BLaER1 (cell line): ENCODE measurements at regions not wholly inside any gene's neighbourhood (a gene's known extent, or its start where the extent isn't known, plus 50 kb on each side); places are given as distances from the start of the nearest gene placed in this dataset.

Source experiments
- H3K27ac ChIP-seq: shearing (Covaris generic); formaldehyde crosslinking; 2 replicates; pipeline ENCODE4 v1.8.1; 2022
- H3K27me3 ChIP-seq: shearing (Covaris generic); formaldehyde crosslinking; 2 replicates; pipeline ENCODE4 v1.8.1; 2022
- H3K36me3 ChIP-seq: shearing (Covaris generic); formaldehyde crosslinking; 2 replicates; pipeline ENCODE4 v1.8.1; 2022
- H3K4me1 ChIP-seq: shearing (Covaris generic); formaldehyde crosslinking; 2 replicates; pipeline ENCODE4 v1.8.1; 2022
- H3K4me2 ChIP-seq: shearing (Covaris generic); formaldehyde crosslinking; 2 replicates; pipeline ENCODE4 v1.8.1; 2022
- H3K4me3 ChIP-seq: shearing (Covaris generic); formaldehyde crosslinking; 2 replicates; pipeline ENCODE4 v1.8.1; 2022
- H3K9ac ChIP-seq: shearing (Covaris generic); formaldehyde crosslinking; 2 replicates; pipeline ENCODE4 v1.8.1; 2022
- H3K9me3 ChIP-seq: shearing (Covaris generic); formaldehyde crosslinking; 2 replicates; pipeline ENCODE4 v1.8.1; 2022
- H4K20me1 ChIP-seq: shearing (Covaris generic); formaldehyde crosslinking; 2 replicates; pipeline ENCODE4 v1.8.1; 2022
- Cebpa-rat ChIP-seq: shearing (Covaris generic); IDR thresholded peaks from 2 replicates; pipeline ENCODE4 v1.8.1; 2022

DNA sequence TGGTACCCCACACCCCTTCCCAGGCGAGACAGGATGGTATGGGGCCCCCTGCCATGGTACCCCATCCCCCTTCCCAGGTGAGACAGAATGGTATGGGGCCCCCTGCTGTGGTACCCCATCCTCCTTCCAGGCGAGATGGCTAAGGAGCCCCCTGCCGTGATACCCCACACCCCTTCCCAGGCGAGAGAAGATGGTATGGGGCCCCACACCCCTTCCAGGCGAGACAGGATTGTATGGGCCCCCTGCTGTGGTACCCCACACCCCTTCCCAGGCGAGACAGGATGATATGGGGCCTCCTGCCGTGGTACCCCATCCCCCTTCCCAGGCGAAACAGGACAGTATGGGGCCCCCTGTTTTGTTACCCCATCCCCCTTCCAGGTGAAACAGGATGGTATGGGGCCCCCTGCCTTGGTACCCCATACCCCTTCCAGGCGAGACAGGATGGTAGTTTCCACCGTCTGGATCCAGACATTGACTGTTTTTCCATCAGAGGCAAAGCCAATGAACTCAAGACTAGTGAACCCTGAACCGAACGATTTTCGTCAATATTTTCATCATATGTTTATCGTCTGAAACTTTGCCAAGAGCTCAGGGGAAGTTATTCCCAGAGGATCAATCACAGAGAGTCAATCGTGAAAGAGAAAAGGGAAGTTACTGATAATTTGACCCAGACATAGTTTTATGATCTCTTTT lies 75.0 kb downstream of the MYCN start:
- Histone ChIP-seq H3K27me3 (no peaks in the 10 kb centered on the region), H3K27ac (no peak overlapping the region), H3K4me2 (no peak overlapping the region), H4K20me1 (no peaks in the 10 kb centered on the region), H3K36me3 (no peaks in the 10 kb centered on the region), H3K4me3 (no peak overlapping the region), H3K9ac (no peak overlapping the region), H3K4me1 (0 out of 2 replicates have a peak, but pooled peaks cover 6% of the 10 kb centered on the region), H3K9me3 (0 out of 2 replicates have a peak, but pooled peaks cover 4% of the 10 kb centered on the region)
- no peak for TF ChIP-seq Cebpa-rat

DNA sequence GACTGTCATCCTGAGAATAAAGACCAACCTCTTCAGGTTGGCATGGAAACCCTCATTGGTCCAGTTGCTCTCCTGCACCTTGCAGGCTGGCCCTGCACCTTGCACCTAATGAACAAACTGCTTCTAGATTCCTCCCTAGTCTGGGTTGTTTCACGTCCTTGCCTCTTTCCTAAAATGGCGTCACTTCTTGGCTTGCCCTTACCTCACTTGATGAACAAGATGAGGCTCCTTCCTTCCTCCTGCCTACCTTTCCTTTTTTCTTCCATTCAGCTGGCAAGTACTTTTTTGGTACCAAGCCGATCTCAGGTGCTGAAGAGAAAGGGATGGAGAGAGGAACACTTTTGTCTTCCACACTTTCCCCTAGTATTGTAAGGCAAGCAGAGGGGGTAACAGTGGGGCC lies 74.5 kb downstream of the MYCN start:
- no peaks in the 10 kb centered on the region for H3K27me3 ChIP-seq
- no peaks in the 10 kb centered on the region for H4K20me1 ChIP-seq
- 0 out of 2 replicates have a peak, but pooled peaks cover 6% of the 10 kb centered on the region for H3K4me1 ChIP-seq
- H3K4me2 ChIP-seq: no peak overlapping the region
- H3K9me3 ChIP-seq: 0 out of 2 replicates have a peak, but pooled peaks cover 4% of the 10 kb centered on the region
- H3K36me3 ChIP-seq: no peaks in the 10 kb centered on the region
- H3K9ac ChIP-seq: no peak overlapping the region
- H3K27ac ChIP-seq: no peak overlapping the region
- H3K4me3 ChIP-seq: no peak overlapping the region
- TF ChIP-seq Cebpa-rat: no peak

DNA sequence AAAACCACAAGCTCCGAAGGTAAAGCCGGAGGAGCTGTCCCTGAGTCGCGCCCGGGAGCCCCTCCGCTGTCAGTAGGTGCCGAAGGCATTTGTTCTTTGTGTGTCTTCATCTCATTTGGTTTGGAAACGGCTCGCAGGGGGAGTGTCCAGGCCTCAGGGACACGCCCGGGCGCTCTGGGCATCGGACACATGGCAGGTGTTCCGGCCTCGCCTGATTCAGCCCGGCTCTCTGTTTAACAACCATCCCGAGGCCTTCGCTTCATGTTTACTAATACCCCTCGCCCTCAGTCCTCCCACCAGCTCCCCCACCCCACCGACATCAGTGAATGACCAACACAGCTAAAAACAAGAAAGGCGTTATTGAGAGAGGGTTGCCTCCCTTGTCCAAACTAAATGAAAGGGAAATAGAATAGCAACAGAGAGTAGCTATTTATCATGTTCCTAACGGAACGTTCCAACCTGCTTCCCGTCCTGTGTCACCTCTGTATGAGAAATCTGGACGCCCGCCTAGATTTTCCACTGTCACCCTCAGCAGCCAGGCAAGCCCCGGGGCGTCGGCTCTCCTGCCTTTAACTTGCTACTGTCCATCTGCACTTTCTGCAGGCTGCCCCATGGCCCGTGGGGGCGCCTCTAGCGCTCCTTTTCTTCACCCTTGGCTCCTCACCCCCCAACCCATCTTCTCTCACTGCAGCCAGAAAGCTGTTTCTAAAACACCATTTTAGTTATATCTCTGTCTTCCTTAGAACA lies 73.9 kb downstream of the MYCN start:
- H3K9me3 ChIP-seq: 0 out of 2 replicates have a peak, but pooled peaks cover 4% of the 10 kb centered on the region
- H3K4me1 ChIP-seq: 0 out of 2 replicates have a peak, but pooled peaks cover 6% of the 10 kb centered on the region
- H3K27ac ChIP-seq: no peak overlapping the region
- no peak for TF ChIP-seq Cebpa-rat
- no peaks in the 10 kb centered on the region for H4K20me1 ChIP-seq
- H3K9ac ChIP-seq: no peak overlapping the region
- no peak overlapping the region for H3K4me3 ChIP-seq
- no peaks in the 10 kb centered on the region for H3K27me3 ChIP-seq
- H3K4me2 ChIP-seq: no peak overlapping the region
- H3K36me3 ChIP-seq: no peaks in the 10 kb centered on the region

DNA sequence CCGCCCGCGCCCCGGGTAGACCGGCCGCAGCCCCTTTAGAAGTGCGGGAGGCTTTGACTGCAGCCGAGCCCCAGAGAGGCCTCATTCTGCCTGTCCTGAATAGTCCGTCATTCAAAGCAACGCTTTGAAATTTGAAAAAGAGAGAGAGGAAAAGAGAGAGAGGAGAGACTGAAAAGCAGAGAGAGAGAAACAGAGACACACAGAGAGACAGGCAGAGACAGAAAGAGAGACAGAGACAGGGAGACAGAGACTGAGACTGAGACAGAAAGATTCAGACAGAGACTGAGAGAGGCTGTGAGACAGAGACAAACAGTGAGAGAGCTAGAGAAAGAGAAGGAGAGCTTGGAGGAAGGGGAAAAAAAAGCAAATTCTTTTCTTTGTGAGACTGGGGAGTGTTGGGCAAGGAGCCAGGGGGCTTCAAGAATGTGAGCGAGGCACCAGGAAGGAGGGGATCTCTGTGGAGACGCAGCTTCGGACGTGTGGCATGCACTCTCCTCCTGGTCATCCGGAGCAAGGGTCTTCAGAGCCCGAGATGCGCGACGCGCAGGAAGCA lies 73.1 kb downstream of the MYCN start:
- no peaks in the 10 kb centered on the region for H3K27me3 ChIP-seq
- H3K36me3 ChIP-seq: no peaks in the 10 kb centered on the region
- H3K9me3 ChIP-seq: 0 out of 2 replicates have a peak, but pooled peaks cover 4% of the 10 kb centered on the region
- no peak overlapping the region for H3K4me2 ChIP-seq
- H3K27ac ChIP-seq: no peak overlapping the region
- H3K4me3 ChIP-seq: no peak overlapping the region
- no peaks in the 10 kb centered on the region for H4K20me1 ChIP-seq
- H3K9ac ChIP-seq: no peak overlapping the region
- no peak for TF ChIP-seq Cebpa-rat
- no peaks in the 10 kb centered on the region for H3K4me1 ChIP-seq

- Histone ChIP-seq H3K27ac (no peak overlapping the region), H3K4me3 (no peak overlapping the region), H3K36me3 (no peaks in the 10 kb centered on the region), H3K9me3 (0 out of 2 replicates have a peak, but pooled peaks cover 4% of the 10 kb centered on the region), H3K9ac (no peak overlapping the region), H3K27me3 (no peaks in the 10 kb centered on the region), H3K4me1 (no peaks in the 10 kb centered on the region), H4K20me1 (no peaks in the 10 kb centered on the region), H3K4me2 (no peak overlapping the region)
- no peak for TF ChIP-seq Cebpa-rat
These were observed 72.4 kb downstream of the MYCN start for GRCh38 chr2:16012626-16013358.

- no peak for TF ChIP-seq Cebpa-rat
- no peak overlapping the region for H3K9ac ChIP-seq
- H3K27me3 ChIP-seq: no peaks in the 10 kb centered on the region
- H3K36me3 ChIP-seq: no peaks in the 10 kb centered on the region
- H3K4me1 ChIP-seq: no peaks in the 10 kb centered on the region
- no peaks in the 10 kb centered on the region for H4K20me1 ChIP-seq
- no peak overlapping the region for H3K4me3 ChIP-seq
- H3K9me3 ChIP-seq: no peaks in the 10 kb centered on the region
- H3K4me2 ChIP-seq: no peak overlapping the region
- no peak overlapping the region for H3K27ac ChIP-seq
These were observed 71.8 kb downstream of the MYCN start for GRCh38 chr2:16012029-16012596.

DNA sequence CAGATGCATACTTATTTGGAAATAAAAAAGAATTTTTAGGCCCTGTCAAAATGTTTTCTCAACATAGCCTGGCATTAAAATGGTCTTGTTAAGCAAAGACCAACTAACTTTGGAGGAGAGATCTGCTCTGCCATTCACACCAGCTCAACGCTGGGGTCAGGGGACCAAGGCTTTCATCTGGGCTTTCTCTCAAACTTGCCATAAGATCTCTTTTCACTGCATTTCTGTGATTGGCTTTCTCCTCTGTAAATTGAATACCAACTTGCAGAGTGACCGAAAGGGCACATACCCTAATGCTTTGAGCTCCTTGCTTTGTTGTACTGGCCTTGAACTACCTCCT lies 71.2 kb downstream of the MYCN start:
- no peaks in the 10 kb centered on the region for H3K4me1 ChIP-seq
- H3K4me2 ChIP-seq: no peak overlapping the region
- H3K9me3 ChIP-seq: no peaks in the 10 kb centered on the region
- no peak for TF ChIP-seq Cebpa-rat
- H4K20me1 ChIP-seq: no peaks in the 10 kb centered on the region
- H3K27me3 ChIP-seq: no peaks in the 10 kb centered on the region
- no peak overlapping the region for H3K9ac ChIP-seq
- no peaks in the 10 kb centered on the region for H3K36me3 ChIP-seq
- H3K27ac ChIP-seq: no peak overlapping the region
- no peak overlapping the region for H3K4me3 ChIP-seq

GRCh38 chr2:16010951-16011620 lies 70.7 kb downstream of the MYCN start:
- H3K9me3 ChIP-seq: no peaks in the 10 kb centered on the region
- TF ChIP-seq Cebpa-rat: no peak
- no peaks in the 10 kb centered on the region for H3K4me1 ChIP-seq
- no peak overlapping the region for H3K4me3 ChIP-seq
- no peaks in the 10 kb centered on the region for H4K20me1 ChIP-seq
- H3K27ac ChIP-seq: no peak overlapping the region
- H3K4me2 ChIP-seq: no peak overlapping the region
- no peak overlapping the region for H3K9ac ChIP-seq
- H3K36me3 ChIP-seq: no peaks in the 10 kb centered on the region
- no peaks in the 10 kb centered on the region for H3K27me3 ChIP-seq

GRCh38 chr2:16010011-16010410 lies 69.7 kb downstream of the MYCN start:
- H3K27ac ChIP-seq: no peak overlapping the region
- H3K4me2 ChIP-seq: no peak overlapping the region
- no peaks in the 10 kb centered on the region for H3K9me3 ChIP-seq
- H3K9ac ChIP-seq: no peak overlapping the region
- TF ChIP-seq Cebpa-rat: no peak
- H4K20me1 ChIP-seq: no peaks in the 10 kb centered on the region
- no peaks in the 10 kb centered on the region for H3K4me1 ChIP-seq
- H3K36me3 ChIP-seq: no peaks in the 10 kb centered on the region
- no peaks in the 10 kb centered on the region for H3K27me3 ChIP-seq
- H3K4me3 ChIP-seq: no peak overlapping the region
